H9 (cell line): ENCODE measurements at regions not wholly inside any gene's neighbourhood (a gene's known extent, or its start where the extent isn't known, plus 50 kb on each side); places are given as distances from the start of the nearest gene placed in this dataset.

Experiments
- DNase-seq: peaks from one replicate; pipeline ENCODE4 v3.0.0-alpha.2; 2017
- H2AFZ ChIP-seq: one replicate; pipeline ENCODE4 v1.6.1; 2013; ENCODE audit warnings: mild to moderate bottlenecking, low read length, control low read depth, moderate library complexity
- H2AK5ac ChIP-seq: 2 replicates; pipeline ENCODE4 v1.6.1; 2013; ENCODE audit warnings: low read length, control low read depth, mixed read lengths; ENCODE audit not compliant: insufficient read length
- H2BK120ac ChIP-seq: one replicate; pipeline ENCODE4 v1.6.1; 2013; ENCODE audit warnings: low read depth, mild to moderate bottlenecking, low read length, control low read depth, inconsistent platforms; ENCODE audit not compliant: poor library complexity, severe bottlenecking
- H2BK12ac ChIP-seq: 2 replicates; pipeline ENCODE4 v1.6.1; 2013; ENCODE audit warnings: low read length, control low read depth, mixed read lengths, low read depth; ENCODE audit not compliant: insufficient read length
- H2BK15ac ChIP-seq: 2 replicates; pipeline ENCODE4 v1.6.1; 2013; ENCODE audit warnings: low read depth, low read length, control low read depth
- H2BK20ac ChIP-seq: one replicate; pipeline ENCODE4 v1.6.1; 2013; ENCODE audit warnings: low read depth, mild to moderate bottlenecking, low read length, control low read depth, inconsistent platforms; ENCODE audit not compliant: poor library complexity, severe bottlenecking
- H2BK5ac ChIP-seq: 2 replicates; pipeline ENCODE4 v1.6.1; 2013; ENCODE audit warnings: low read length, control low read depth, mixed read lengths; ENCODE audit not compliant: insufficient read length
- H3K14ac ChIP-seq: 2 replicates; pipeline ENCODE4 v1.6.1; 2013; ENCODE audit warnings: low read length, control low read depth; ENCODE audit not compliant: insufficient read depth
- H3K18ac ChIP-seq: 2 replicates; pipeline ENCODE4 v1.6.1; 2013; ENCODE audit warnings: low read depth, mild to moderate bottlenecking, mixed read lengths, low read length, control low read depth; ENCODE audit not compliant: insufficient read length
- H3K23ac ChIP-seq: 2 replicates; pipeline ENCODE4 v1.6.1; 2013; ENCODE audit warnings: low read length, control low read depth, mixed read lengths, low read depth; ENCODE audit not compliant: insufficient read length
- H3K23me2 ChIP-seq: 2 replicates; pipeline ENCODE4 v1.6.1; 2013; ENCODE audit warnings: low read depth, mild to moderate bottlenecking, mixed read lengths, low read length, control low read depth; ENCODE audit not compliant: insufficient read length, poor library complexity, severe bottlenecking
- H3K27ac ChIP-seq: 2 replicates; pipeline ENCODE4 v1.5.1; 2013; ENCODE audit warnings: low read length, control low read depth, mixed read lengths, low read depth; ENCODE audit not compliant: insufficient read length
- H3K27me3 ChIP-seq: 2 replicates; pipeline ENCODE4 v1.6.1; 2013; ENCODE audit warnings: low read length, control low read depth, inconsistent platforms; ENCODE audit not compliant: insufficient read depth
- H3K4ac ChIP-seq: 2 replicates; pipeline ENCODE4 v1.6.1; 2013; ENCODE audit warnings: low read depth, mild to moderate bottlenecking, control low read depth, inconsistent platforms, low read length, moderate library complexity
- H3K4me1 ChIP-seq: 2 replicates; pipeline ENCODE4 v1.6.1; 2013; ENCODE audit warnings: low read length, control low read depth, inconsistent platforms; ENCODE audit not compliant: insufficient read depth
- H3K4me2 ChIP-seq: 2 replicates; pipeline ENCODE4 v1.6.1; 2013; ENCODE audit warnings: low read length, control low read depth, mixed read lengths; ENCODE audit not compliant: insufficient read length, insufficient read depth
- H3K56ac ChIP-seq: 2 replicates; pipeline ENCODE4 v1.6.1; 2013; ENCODE audit warnings: low read depth, mild to moderate bottlenecking, mixed read lengths, low read length, control low read depth; ENCODE audit not compliant: insufficient read length
- H3K79me1 ChIP-seq: 2 replicates; pipeline ENCODE4 v1.6.1; 2013; ENCODE audit warnings: low read depth, mild to moderate bottlenecking, moderate library complexity, low read length, control low read depth, inconsistent platforms; ENCODE audit not compliant: insufficient read depth, poor library complexity, severe bottlenecking
- H3K79me2 ChIP-seq: 2 replicates; pipeline ENCODE4 v1.6.1; 2013; ENCODE audit warnings: low read length, control low read depth, inconsistent platforms; ENCODE audit not compliant: insufficient read depth
- H3K9ac ChIP-seq: 2 replicates; pipeline ENCODE4 v1.6.1; 2013; ENCODE audit warnings: low read length, control low read depth, mixed read lengths; ENCODE audit not compliant: insufficient read length; ENCODE audit errors: extremely low read depth
- H3K9me3 ChIP-seq: one replicate; pipeline ENCODE4 v1.6.1; 2013; ENCODE audit warnings: low read depth, low read length, inconsistent platforms; ENCODE audit not compliant: control insufficient read depth
- H3T11ph ChIP-seq: one replicate; pipeline ENCODE4 v1.6.1; 2013; ENCODE audit warnings: mild to moderate bottlenecking, low read length, control low read depth, inconsistent platforms
- H4K20me1 ChIP-seq: one replicate; pipeline ENCODE4 v1.6.1; 2013; ENCODE audit not compliant: control insufficient read depth, insufficient read length, insufficient read depth
- H4K5ac ChIP-seq: 2 replicates; pipeline ENCODE4 v1.6.1; 2013; ENCODE audit warnings: low read depth, mild to moderate bottlenecking, mixed read lengths, low read length, control low read depth; ENCODE audit not compliant: insufficient read length
- H4K8ac ChIP-seq: replicated peaks from 2 replicates; pipeline ENCODE4 v1.6.1; 2013; ENCODE audit warnings: low read length, control low read depth, mixed read lengths, low read depth; ENCODE audit not compliant: insufficient read length
- H4K91ac ChIP-seq: 2 replicates; pipeline ENCODE4 v1.6.1; 2013; ENCODE audit warnings: low read depth, mild to moderate bottlenecking, moderate library complexity, mixed read lengths, low read length, control low read depth; ENCODE audit not compliant: insufficient read length
- H3K27ac Mint-ChIP-seq, 3 experiments: 2 replicates in 2 of 3; 3 replicates in 1 of 3; pipeline ENCODE4 v1.8.0; 2020 to 2021; ENCODE audit warnings: mixed read lengths in 3 of 3, mild to moderate bottlenecking in 1 of 3, moderate library complexity in 1 of 3
- H3K27me3 Mint-ChIP-seq: 2 replicates; pipeline ENCODE4 v1.8.0; 2021; ENCODE audit warnings: low read depth, mild to moderate bottlenecking, moderate library complexity, mixed read lengths
- H3K36me3 Mint-ChIP-seq, 3 experiments: 2 replicates in 2 of 3; 3 replicates in 1 of 3; pipeline ENCODE4 v1.8.0; 2020 to 2021; ENCODE audit warnings: low read depth in 3 of 3, mixed read lengths in 3 of 3; ENCODE audit not compliant: insufficient read depth in 1 of 3
- H3K4me1 Mint-ChIP-seq, 2 experiments: 2 replicates each; pipeline ENCODE4 v1.8.0; 2020; ENCODE audit warnings: mixed read lengths in 2 of 2
- H3K4me3 Mint-ChIP-seq, 2 experiments: 2 replicates in 1 of 2; 3 replicates in 1 of 2; pipeline ENCODE4 v1.8.0; 2020 to 2021; ENCODE audit warnings: mild to moderate bottlenecking in 2 of 2, mixed read lengths in 2 of 2, moderate library complexity in 1 of 2
- H3K9me3 Mint-ChIP-seq, 2 experiments: 2 replicates in 1 of 2; 3 replicates in 1 of 2; pipeline ENCODE4 v1.8.0; 2020; ENCODE audit warnings: mild to moderate bottlenecking in 2 of 2, mixed read lengths in 2 of 2, moderate library complexity in 1 of 2
- WGBS: extraction: QIAGEN DNeasy Blood & Tissue Kit; methylation state at CpG from one replicate; pipeline ENCODE4 v1.1.7; 2013; ENCODE audit warnings: missing lambda C conversion rate, low lambda C conversion rate, mixed read lengths; ENCODE audit not compliant: insufficient read length; ENCODE audit errors: extremely low coverage; 5-methylcytosine and 5-hydroxymethylcytosine counted together
- TF ChIP-seq, protein P1 (sequence below): fragments of 200-600 bp; sonication (generic); conservative IDR thresholded peaks from 3 replicates; pipeline ENCODE4 v1.8.0; 2021; ENCODE audit warnings: antibody characterized with exemption, mild to moderate bottlenecking

DNA sequence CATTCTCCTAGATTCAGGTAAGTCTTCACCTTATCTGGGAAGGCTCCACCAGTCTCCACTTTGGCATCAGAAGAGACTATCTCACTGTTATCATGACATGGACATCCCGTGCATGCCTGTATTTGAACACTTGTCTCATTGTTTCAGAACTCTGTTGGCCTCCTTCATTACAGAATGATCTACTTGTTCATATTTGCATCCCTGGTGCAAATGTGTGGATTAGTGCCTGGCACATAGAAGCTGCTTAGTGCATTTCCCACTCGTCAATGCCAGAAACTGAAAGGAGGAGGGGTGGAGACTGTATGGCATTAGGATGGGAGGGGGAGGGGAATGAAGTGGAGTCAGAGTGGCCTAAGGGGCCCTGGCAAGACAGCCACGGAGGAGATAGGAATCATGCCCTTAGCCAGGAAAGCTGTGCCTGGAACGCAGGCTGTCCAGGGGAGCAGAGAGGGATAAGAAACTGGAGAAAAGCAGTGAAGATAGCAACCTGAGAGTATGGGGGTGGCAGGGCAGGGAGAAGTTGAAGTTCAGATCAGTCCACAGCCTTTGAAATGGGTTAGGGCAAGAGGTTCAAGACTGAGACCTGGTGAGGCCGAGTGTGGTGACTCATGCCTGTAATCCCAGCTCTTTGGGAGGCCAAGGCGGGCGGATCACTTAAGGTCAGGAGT lies 53.8 kb upstream of the CAPRIN1 start:
- peaks cover 15 to 16% of the 10 kb centered on the region in 2 experiments for H3K4me1 Mint-ChIP-seq
- Histone ChIP-seq H4K5ac (no peak overlapping the region), H3K79me2 (no peaks in the 10 kb centered on the region), H4K8ac (no peak overlapping the region), H3K79me1 (no peaks in the 10 kb centered on the region), H3K4ac (no peak overlapping the region), H2BK12ac (no peak overlapping the region), H3K9me3 (no peaks in the 10 kb centered on the region), H2BK5ac (no peak overlapping the region), H2BK20ac (no peak overlapping the region), H3K23me2 (no peaks in the 10 kb centered on the region), H3K9ac (no peak overlapping the region), H3K4me1 (peaks cover 2% of the 10 kb centered on the region; the same call in 1 of the 2 replicates), H4K20me1 (no peaks in the 10 kb centered on the region), H3K14ac (no peak overlapping the region), H2AFZ (no peak overlapping the region), H3K4me2 (peak overlapping the region; percentile 12), H2AK5ac (no peak overlapping the region), H2BK120ac (no peak overlapping the region), H3K18ac (no peak overlapping the region), H4K91ac (no peak overlapping the region), H3K27ac (no peak overlapping the region), H3K27me3 (peaks cover 4% of the 10 kb centered on the region; the same call in 1 of the 2 replicates), H3T11ph (no peak overlapping the region), H3K23ac (no peak overlapping the region), H3K56ac (no peak overlapping the region), H2BK15ac (no peak overlapping the region)
- no CpG with 5 or more reads among the region's 7 CpGs for WGBS
- no peaks in the 10 kb centered on the region for H3K36me3 Mint-ChIP-seq
- no peak overlapping the region for H3K27ac Mint-ChIP-seq
- TF ChIP-seq, protein P1, sequence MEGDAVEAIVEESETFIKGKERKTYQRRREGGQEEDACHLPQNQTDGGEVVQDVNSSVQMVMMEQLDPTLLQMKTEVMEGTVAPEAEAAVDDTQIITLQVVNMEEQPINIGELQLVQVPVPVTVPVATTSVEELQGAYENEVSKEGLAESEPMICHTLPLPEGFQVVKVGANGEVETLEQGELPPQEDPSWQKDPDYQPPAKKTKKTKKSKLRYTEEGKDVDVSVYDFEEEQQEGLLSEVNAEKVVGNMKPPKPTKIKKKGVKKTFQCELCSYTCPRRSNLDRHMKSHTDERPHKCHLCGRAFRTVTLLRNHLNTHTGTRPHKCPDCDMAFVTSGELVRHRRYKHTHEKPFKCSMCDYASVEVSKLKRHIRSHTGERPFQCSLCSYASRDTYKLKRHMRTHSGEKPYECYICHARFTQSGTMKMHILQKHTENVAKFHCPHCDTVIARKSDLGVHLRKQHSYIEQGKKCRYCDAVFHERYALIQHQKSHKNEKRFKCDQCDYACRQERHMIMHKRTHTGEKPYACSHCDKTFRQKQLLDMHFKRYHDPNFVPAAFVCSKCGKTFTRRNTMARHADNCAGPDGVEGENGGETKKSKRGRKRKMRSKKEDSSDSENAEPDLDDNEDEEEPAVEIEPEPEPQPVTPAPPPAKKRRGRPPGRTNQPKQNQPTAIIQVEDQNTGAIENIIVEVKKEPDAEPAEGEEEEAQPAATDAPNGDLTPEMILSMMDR: no peak
- peaks cover 36% of the 10 kb centered on the region for H3K27me3 Mint-ChIP-seq
- DNase-seq: no peak
- no peak overlapping the region; a peak in 1 of 5 replicates for H3K4me3 Mint-ChIP-seq
- no peaks in the 10 kb centered on the region; a peak in 1 of 5 replicates for H3K9me3 Mint-ChIP-seq
